Stimulated activated naive CD8-positive, alpha-beta T cell treated with anti-CD3 and anti-CD28 coated beads, Interleukin-15, amount 100 ng/mL, for 72 hours (primary cell): ENCODE measurements at regions not wholly inside any gene's neighbourhood (a gene's known extent, or its start where the extent isn't known, plus 50 kb on each side); places are given as distances from the start of the nearest gene placed in this dataset.
"Not testable (repeated sequence)": the region's sequence is repeated elsewhere in the genome, so short reads cannot be mapped to it uniquely, and the experiment has no call there.

ENCODE experiments used
- ATAC-seq: fragments of 150-1000 bp; cut with Tn5 transposase; 2 replicates; pipeline ENCODE4 v1.10.0; 2021; ENCODE audit warnings: mild to moderate bottlenecking, moderate library complexity
- DNase-seq, 2 donors: peaks; one replicate each; pipeline ENCODE4 v3.0.0; 2021 to 2022
- H3K27ac Mint-ChIP-seq, 2 donors: one replicate each; pipeline ENCODE4 v1.8.0; 2022; ENCODE audit warnings: mild to moderate bottlenecking in 2 of 2, mixed read lengths in 2 of 2, moderate library complexity in 2 of 2
- H3K27me3 Mint-ChIP-seq: one replicate; pipeline ENCODE4 v1.8.0; 2022; ENCODE audit warnings: mixed read lengths
- H3K4me1 Mint-ChIP-seq: one replicate; pipeline ENCODE4 v1.8.0; 2022; ENCODE audit warnings: mild to moderate bottlenecking, mixed read lengths
- H3K4me3 Mint-ChIP-seq, 2 donors: one replicate each; pipeline ENCODE4 v1.8.0; 2022; ENCODE audit warnings: mild to moderate bottlenecking in 2 of 2, mixed read lengths in 2 of 2, moderate library complexity in 1 of 2
- H3K9me3 Mint-ChIP-seq, 2 donors: one replicate each; pipeline ENCODE4 v1.8.0; 2022; ENCODE audit warnings: mixed read lengths in 2 of 2

GRCh38 chr2:21841341-21841740 lies 717.6 kb downstream of the TDRD15 start:
- no peaks in the 10 kb centered on the region for H3K27me3 Mint-ChIP-seq
- no peaks in the 10 kb centered on the region for H3K4me1 Mint-ChIP-seq
- no peak overlapping the region for H3K27ac Mint-ChIP-seq
- H3K4me3 Mint-ChIP-seq: no peak overlapping the region
- H3K9me3 Mint-ChIP-seq: peaks cover 10 to 16% of the 10 kb centered on the region in 2 donors
- ATAC-seq (no peak), DNase-seq (no peak)

GRCh38 chr2:21850367-21850766 lies 726.6 kb downstream of the TDRD15 start:
- H3K4me1 Mint-ChIP-seq, H3K4me3 Mint-ChIP-seq, H3K27ac Mint-ChIP-seq, ATAC-seq, H3K27me3 Mint-ChIP-seq, DNase-seq: not testable (repeated sequence)
- H3K9me3 Mint-ChIP-seq: peaks cover 8 to 15% of the 10 kb centered on the region in 2 donors

- DNase-seq (no peak), ATAC-seq (no peak)
- Mint-ChIP-seq H3K9me3 (peaks cover 8 to 27% of the 10 kb centered on the region in 2 donors), H3K27ac (no peak overlapping the region), H3K4me1 (no peaks in the 10 kb centered on the region), H3K4me3 (no peak overlapping the region), H3K27me3 (no peaks in the 10 kb centered on the region)
Measured at GRCh38 chr2:21854938-21855337, 731.2 kb downstream of the TDRD15 start.

- H3K27me3 Mint-ChIP-seq: no peaks in the 10 kb centered on the region
- no peaks in the 10 kb centered on the region for H3K4me1 Mint-ChIP-seq
- no peak for ATAC-seq
- no peak overlapping the region for H3K4me3 Mint-ChIP-seq
- no peak for DNase-seq
- H3K27ac Mint-ChIP-seq: no peak overlapping the region
- peaks cover 8 to 30% of the 10 kb centered on the region in 2 donors for H3K9me3 Mint-ChIP-seq
Measured at GRCh38 chr2:21856708-21857107, 732.9 kb downstream of the TDRD15 start.

- no peaks in the 10 kb centered on the region for H3K4me1 Mint-ChIP-seq
- ATAC-seq (no peak), DNase-seq (no peak)
- H3K27ac Mint-ChIP-seq: no peak overlapping the region
- H3K27me3 Mint-ChIP-seq: no peaks in the 10 kb centered on the region
- no peak overlapping the region for H3K4me3 Mint-ChIP-seq
- peaks cover 15 to 27% of the 10 kb centered on the region in 2 donors for H3K9me3 Mint-ChIP-seq
Measured at GRCh38 chr2:21860907-21861306, 737.1 kb downstream of the TDRD15 start.

- Mint-ChIP-seq H3K27ac (no peak overlapping the region), H3K27me3 (no peaks in the 10 kb centered on the region), H3K9me3 (peaks cover 12 to 25% of the 10 kb centered on the region in 2 donors), H3K4me1 (no peaks in the 10 kb centered on the region), H3K4me3 (no peak overlapping the region)
- ATAC-seq (no peak), DNase-seq (no peak)
Measured at GRCh38 chr2:21866316-21866715, 742.5 kb downstream of the TDRD15 start.

GRCh38 chr2:21887881-21888280 lies 764.1 kb downstream of the TDRD15 start:
- Mint-ChIP-seq H3K9me3 (peaks cover 23 to 26% of the 10 kb centered on the region in 2 donors), H3K4me1 (no peaks in the 10 kb centered on the region), H3K27ac (no peak overlapping the region), H3K27me3 (no peaks in the 10 kb centered on the region), H3K4me3 (no peak overlapping the region)
- ATAC-seq (no peak), DNase-seq (no peak)

GRCh38 chr2:21890041-21890440 lies 766.3 kb downstream of the TDRD15 start:
- DNase-seq (no peak), ATAC-seq (no peak)
- Mint-ChIP-seq H3K27ac (no peak overlapping the region), H3K4me1 (no peaks in the 10 kb centered on the region), H3K4me3 (no peak overlapping the region), H3K9me3 (peaks cover 23 to 32% of the 10 kb centered on the region in 2 donors), H3K27me3 (no peaks in the 10 kb centered on the region)

- Mint-ChIP-seq H3K27me3 (no peaks in the 10 kb centered on the region), H3K9me3 (peaks cover 20 to 32% of the 10 kb centered on the region in 2 donors)
Measured at GRCh38 chr2:21890716-21891115, 766.9 kb downstream of the TDRD15 start.

GRCh38 chr2:21891191-21891590 lies 767.4 kb downstream of the TDRD15 start:
- Mint-ChIP-seq H3K27me3 (no peaks in the 10 kb centered on the region), H3K9me3 (peaks cover 15 to 28% of the 10 kb centered on the region in 2 donors), H3K27ac (no peak overlapping the region), H3K4me1 (no peaks in the 10 kb centered on the region), H3K4me3 (no peak overlapping the region)
- DNase-seq (no peak), ATAC-seq (no peak)

More at GRCh38 chr2:21890716-21891115, 766.9 kb downstream of the TDRD15 start:
- H3K4me3 Mint-ChIP-seq: no peak overlapping the region
- ATAC-seq (no peak), DNase-seq (no peak)
- H3K27ac Mint-ChIP-seq: no peak overlapping the region
- no peaks in the 10 kb centered on the region for H3K4me1 Mint-ChIP-seq

- Mint-ChIP-seq H3K4me1 (no peaks in the 10 kb centered on the region), H3K9me3 (peaks cover 7 to 19% of the 10 kb centered on the region in 2 donors), H3K27me3 (no peaks in the 10 kb centered on the region), H3K4me3 (no peak overlapping the region), H3K27ac (no peak overlapping the region)
- DNase-seq (no peak), ATAC-seq (no peak)
Measured at GRCh38 chr2:21892140-21892539, 768.4 kb downstream of the TDRD15 start.

- Mint-ChIP-seq H3K9me3 (peaks cover 3 to 20% of the 10 kb centered on the region in 2 donors), H3K27ac (no peak overlapping the region), H3K27me3 (no peaks in the 10 kb centered on the region), H3K4me3 (no peak overlapping the region), H3K4me1 (no peaks in the 10 kb centered on the region)
- no peak for ATAC-seq
- no peak for DNase-seq
Measured at GRCh38 chr2:21895200-21895599, 771.4 kb downstream of the TDRD15 start.

- not testable (repeated sequence) for ATAC-seq
Measured at GRCh38 chr2:21908712-21909380, 785.1 kb downstream of the TDRD15 start.

GRCh38 chr2:21910832-21911507 lies 787.2 kb downstream of the TDRD15 start:
- Mint-ChIP-seq H3K27me3 (no peaks in the 10 kb centered on the region), H3K4me1 (no peaks in the 10 kb centered on the region), H3K27ac (no peak overlapping the region), H3K4me3 (no peak overlapping the region), H3K9me3 (peaks cover 6 to 10% of the 10 kb centered on the region in 2 donors)
- ATAC-seq: no peak
- no peak for DNase-seq

More at GRCh38 chr2:21908712-21909380, 785.1 kb downstream of the TDRD15 start:
- peaks cover 6 to 10% of the 10 kb centered on the region in 2 donors for H3K9me3 Mint-ChIP-seq
- not testable (repeated sequence) for H3K27ac Mint-ChIP-seq, H3K4me3 Mint-ChIP-seq, H3K27me3 Mint-ChIP-seq, H3K4me1 Mint-ChIP-seq, DNase-seq

- H3K27ac Mint-ChIP-seq: no peak overlapping the region
- peaks cover 6 to 17% of the 10 kb centered on the region in 2 donors for H3K9me3 Mint-ChIP-seq
- ATAC-seq (no peak), DNase-seq (no peak)
- H3K4me1 Mint-ChIP-seq: no peaks in the 10 kb centered on the region
- H3K4me3 Mint-ChIP-seq: no peak overlapping the region
- H3K27me3 Mint-ChIP-seq: no peaks in the 10 kb centered on the region
Measured at GRCh38 chr2:21912405-21912804, 788.6 kb downstream of the TDRD15 start.

- Mint-ChIP-seq H3K9me3 (peaks cover 6 to 17% of the 10 kb centered on the region in 2 donors), H3K27me3 (no peaks in the 10 kb centered on the region), H3K27ac (no peak overlapping the region), H3K4me3 (no peak overlapping the region), H3K4me1 (no peaks in the 10 kb centered on the region)
- DNase-seq: no peak
- ATAC-seq: no peak
Measured at GRCh38 chr2:21915201-21915600, 791.4 kb downstream of the TDRD15 start.
